Lower lobe of right lung (tissue), 2 donors: ENCODE measurements at regions not wholly inside any gene's neighbourhood (a gene's known extent, or its start where the extent isn't known, plus 50 kb on each side); places are given as distances from the start of the nearest gene placed in this dataset.
A peak's percentile ranks its signal among the peaks of the same experiment; 100 is the strongest.
"Not testable (repeated sequence)": the region's sequence is repeated elsewhere in the genome, so short reads cannot be mapped to it uniquely, and the experiment has no call there.

Experiments used
- ATAC-seq, 2 donors: fragments of 200-7000 bp; cut with Tn5 transposase; one replicate each; pipeline ENCODE4 v1.9.1; 2020 to 2022; ENCODE audit warnings: mild to moderate bottlenecking in 2 of 2, moderate library complexity in 2 of 2
- DNase-seq: peaks from one replicate; pipeline ENCODE4 v3.0.0-alpha.2; 2020
- H3K27ac ChIP-seq: fragments of 200-600 bp; one replicate; pipeline ENCODE4 v1.8.0; 2022
- H3K27me3 ChIP-seq: fragments of 200-600 bp; one replicate; pipeline ENCODE4 v1.8.0; 2022; ENCODE audit warnings: low read depth
- H3K36me3 ChIP-seq: fragments of 200-600 bp; one replicate; pipeline ENCODE4 v1.8.0; 2022; ENCODE audit warnings: mild to moderate bottlenecking
- H3K4me1 ChIP-seq: fragments of 200-600 bp; one replicate; pipeline ENCODE4 v1.8.0; 2022
- H3K4me3 ChIP-seq: fragments of 200-600 bp; one replicate; pipeline ENCODE4 v1.8.0; 2022; ENCODE audit warnings: mild to moderate bottlenecking
- H3K9me3 ChIP-seq: fragments of 200-600 bp; one replicate; pipeline ENCODE4 v1.8.0; 2022
- CTCF ChIP-seq: fragments of 200-600 bp; IDR thresholded peaks from one replicate; pipeline ENCODE4 v1.8.0; 2022; ENCODE audit warnings: antibody characterized with exemption, mild to moderate bottlenecking
- intact Hi-C: fragments of 100-400 bp; cut with DNase I; formaldehyde crosslinking; loops from one replicate; pipeline ENCODE4 v1.11.0; 2022
- donor health status: DM: no; HTN: yes; CAD: no; lungs with severe emphysema.

GRCh38 chr9:17075146-17075757, 59.6 kb upstream of the CNTLN start:
- intact Hi-C loops, result no loop called here
- Histone ChIP-seq H3K36me3 (no peaks in the 10 kb centered on the region), H3K4me1 (no peaks in the 10 kb centered on the region), H3K4me3 (no peak overlapping the region), H3K9me3 (no peaks in the 10 kb centered on the region), H3K27me3 (no peaks in the 10 kb centered on the region), H3K27ac (no peak overlapping the region)
- DNase-seq, result no peak
- ATAC-seq, result no peak
- TF ChIP-seq CTCF, result no peak

GRCh38 chr9:17072563-17072962, 62.3 kb upstream of the CNTLN start:
- H3K27me3 ChIP-seq, intact Hi-C loops, H3K9me3 ChIP-seq, H3K27ac ChIP-seq, H3K4me3 ChIP-seq, ATAC-seq, H3K4me1 ChIP-seq, H3K36me3 ChIP-seq, DNase-seq: not testable (repeated sequence)

- DNase-seq (no peak), ATAC-seq (no peak)
- H3K36me3 ChIP-seq, result no peaks in the 10 kb centered on the region
- H3K27ac ChIP-seq, result no peak overlapping the region
- H3K9me3 ChIP-seq, result no peaks in the 10 kb centered on the region
- H3K27me3 ChIP-seq, result no peaks in the 10 kb centered on the region
- no peak overlapping the region for H3K4me3 ChIP-seq
- no peaks in the 10 kb centered on the region for H3K4me1 ChIP-seq
- no peak for TF ChIP-seq CTCF
- intact Hi-C loops, result no loop called here
Measured at GRCh38 chr9:17068671-17069070, 66.2 kb upstream of the CNTLN start.

GRCh38 chr9:17065062-17065461, 69.8 kb upstream of the CNTLN start:
- no peaks in the 10 kb centered on the region for H3K36me3 ChIP-seq
- H3K27me3 ChIP-seq, result no peaks in the 10 kb centered on the region
- DNase-seq, result no peak
- no peak overlapping the region for H3K27ac ChIP-seq
- no peak for TF ChIP-seq CTCF
- H3K4me1 ChIP-seq, result no peaks in the 10 kb centered on the region
- no peak for ATAC-seq
- intact Hi-C loops, result no loop called here
- H3K9me3 ChIP-seq, result no peaks in the 10 kb centered on the region
- no peak overlapping the region for H3K4me3 ChIP-seq

GRCh38 chr9:17064558-17064957, 70.3 kb upstream of the CNTLN start:
- Histone ChIP-seq H3K36me3 (no peaks in the 10 kb centered on the region), H3K4me3 (no peak overlapping the region), H3K27ac (no peak overlapping the region), H3K4me1 (no peaks in the 10 kb centered on the region), H3K9me3 (no peaks in the 10 kb centered on the region), H3K27me3 (no peaks in the 10 kb centered on the region)
- DNase-seq, result no peak
- TF ChIP-seq CTCF, result no peak
- no peak for ATAC-seq
- intact Hi-C loops, result no loop called here

- peak; percentile 74 for TF ChIP-seq CTCF
- Histone ChIP-seq H3K4me1 (no peaks in the 10 kb centered on the region), H3K27ac (no peak overlapping the region), H3K4me3 (no peak overlapping the region), H3K36me3 (no peaks in the 10 kb centered on the region), H3K9me3 (no peaks in the 10 kb centered on the region), H3K27me3 (no peaks in the 10 kb centered on the region)
- DNase-seq (no peak), ATAC-seq (peak; percentile 65 to 75)
- intact Hi-C loops, result no loop called here
Measured at GRCh38 chr9:17063535-17064135, 71.2 kb upstream of the CNTLN start.
